ENCODE measurements at regions not wholly inside any gene's neighbourhood (a gene's known extent, or its start where the extent isn't known, plus 50 kb on each side); places are given as distances from the start of the nearest gene placed in this dataset.
A peak's percentile ranks its signal among the peaks of the same experiment; 100 is the strongest.

DNA sequence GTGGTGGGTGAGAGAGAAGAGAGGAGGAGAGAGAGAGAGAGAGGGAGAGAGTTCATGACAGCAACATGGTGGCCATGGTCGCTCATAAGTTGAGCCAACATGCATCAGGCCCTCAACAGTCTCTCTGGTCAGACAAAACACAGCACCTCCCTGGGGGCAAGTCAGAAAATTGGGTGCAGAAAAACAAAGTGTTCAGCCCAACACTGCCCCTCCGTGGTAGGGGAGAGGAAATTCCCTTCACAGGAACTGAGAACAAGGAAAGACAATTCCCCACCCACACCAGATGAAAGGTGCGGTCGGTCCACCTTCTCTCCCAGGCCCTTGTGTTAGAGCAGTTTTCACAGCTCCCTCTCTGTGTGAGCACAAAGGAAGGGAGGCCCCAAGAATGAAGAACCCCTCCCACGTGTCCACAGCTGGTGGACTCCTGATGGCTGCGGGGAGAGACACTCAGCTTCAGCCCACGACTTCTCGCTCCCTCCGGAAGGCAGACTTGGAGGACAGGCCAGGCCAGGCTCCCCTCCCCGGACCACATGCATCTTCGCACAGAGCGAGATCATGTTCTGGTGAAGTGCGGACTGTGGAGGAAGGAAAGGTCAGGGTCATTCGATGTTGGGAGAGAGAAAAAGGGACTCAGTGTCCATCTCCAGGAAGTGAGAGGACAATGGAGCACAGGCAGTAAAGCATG is 181.7 kb downstream of the ANAPC1 start:
- 79% methylated on average over 12 of the region's 14 CpGs for WGBS (ENCODE audit: insufficient coverage)
- Mint-ChIP-seq H3K9me3 (ENCODE audit: insufficient read depth) (no peaks in the 10 kb centered on the region), H3K4me3 (no peak overlapping the region), H3K27ac (no peak overlapping the region), H3K27me3 (peaks cover 5% of the 10 kb centered on the region), H3K4me1 (peaks cover 29% of the 10 kb centered on the region)
- ChIA-PET POLR2A (no interaction called here), CTCF (interaction anchor here (0.8 to 1.3 kb wide), 4 partner anchors 25 to 890 kb away, joined by 3 to 4 read pairs (median 3); partner anchors contain the start of gene BCL2L11)
- Histone ChIP-seq H3K4me3 (ENCODE audit: control extremely low read depth in 1 of 5, extremely low read depth in 1 of 5, insufficient read depth in 1 of 5, low read depth in 2 of 5, low read length in 4 of 5) (no peak overlapping the region), H3K4me2 (replicated peaks; ENCODE audit: low read depth, low read length, poor library complexity, severe bottlenecking) (no peak overlapping the region), H3K4me1 (ENCODE audit: control insufficient read depth in 2 of 2, insufficient read depth in 2 of 2, low read length in 2 of 2) (peaks cover 0 to 17% of the 10 kb centered on the region in 2 donors), H3K27me3 (replicated peaks in 1 of 4; ENCODE audit: control extremely low read depth in 1 of 4, control insufficient read depth in 3 of 4, insufficient read depth in 4 of 4, low read length in 3 of 4) (no peaks in the 10 kb centered on the region), H4K20me1 (ENCODE audit: control insufficient read depth, insufficient read depth, low read length, poor library complexity, severe bottlenecking) (no peaks in the 10 kb centered on the region), H3K9me3 (ENCODE audit: control extremely low read depth in 1 of 3, control insufficient read depth in 2 of 3, insufficient read depth in 1 of 3, low read length in 2 of 3) (peaks cover 0 to 8% (median 0%) of the 10 kb centered on the region in 3 donors), H3K27ac (ENCODE audit: low read length in 2 of 2) (no peak overlapping the region), H3K9ac (ENCODE audit: low read length) (no peak overlapping the region), H3K79me2 (ENCODE audit: control insufficient read depth, insufficient read depth, low read length) (no peaks in the 10 kb centered on the region), H2AFZ (ENCODE audit: insufficient read depth, low read depth, low read length, poor library complexity, severe bottlenecking) (no peak overlapping the region), H3K36me3 (replicated peaks in 1 of 2; ENCODE audit: control extremely low read depth in 1 of 2, control insufficient read depth in 1 of 2, extremely low read depth in 1 of 2, insufficient read depth in 2 of 2, low read length in 1 of 2) (no peaks in the 10 kb centered on the region)
- ATAC-seq (ENCODE audit: low read depth) (no peak), DNase-seq (peak; percentile 54)
- TF ChIP-seq, protein P1, sequence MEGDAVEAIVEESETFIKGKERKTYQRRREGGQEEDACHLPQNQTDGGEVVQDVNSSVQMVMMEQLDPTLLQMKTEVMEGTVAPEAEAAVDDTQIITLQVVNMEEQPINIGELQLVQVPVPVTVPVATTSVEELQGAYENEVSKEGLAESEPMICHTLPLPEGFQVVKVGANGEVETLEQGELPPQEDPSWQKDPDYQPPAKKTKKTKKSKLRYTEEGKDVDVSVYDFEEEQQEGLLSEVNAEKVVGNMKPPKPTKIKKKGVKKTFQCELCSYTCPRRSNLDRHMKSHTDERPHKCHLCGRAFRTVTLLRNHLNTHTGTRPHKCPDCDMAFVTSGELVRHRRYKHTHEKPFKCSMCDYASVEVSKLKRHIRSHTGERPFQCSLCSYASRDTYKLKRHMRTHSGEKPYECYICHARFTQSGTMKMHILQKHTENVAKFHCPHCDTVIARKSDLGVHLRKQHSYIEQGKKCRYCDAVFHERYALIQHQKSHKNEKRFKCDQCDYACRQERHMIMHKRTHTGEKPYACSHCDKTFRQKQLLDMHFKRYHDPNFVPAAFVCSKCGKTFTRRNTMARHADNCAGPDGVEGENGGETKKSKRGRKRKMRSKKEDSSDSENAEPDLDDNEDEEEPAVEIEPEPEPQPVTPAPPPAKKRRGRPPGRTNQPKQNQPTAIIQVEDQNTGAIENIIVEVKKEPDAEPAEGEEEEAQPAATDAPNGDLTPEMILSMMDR (IDR thresholded peaks at IDR 0.05), result peak; percentile 63
- TF ChIP-seq EZH2 (IDR thresholded peaks at IDR 0.05; ENCODE audit: borderline replicate concordance, insufficient read depth, low read depth, low read length, poor library complexity, severe bottlenecking), result no peak
- intact Hi-C loops (cut with micrococcal nuclease), result loop anchor here (1.0 kb wide), 2 partner anchors 585 to 891 kb away; no protein-coding TSS in a partner anchor

- Mint-ChIP-seq H3K27me3 (peaks cover 5% of the 10 kb centered on the region), H3K4me1 (peaks cover 29% of the 10 kb centered on the region), H3K27ac (no peak overlapping the region), H3K4me3 (no peak overlapping the region), H3K9me3 (ENCODE audit: insufficient read depth) (no peaks in the 10 kb centered on the region)
- Histone ChIP-seq H3K36me3 (replicated peaks in 1 of 2; ENCODE audit: control extremely low read depth in 1 of 2, control insufficient read depth in 1 of 2, extremely low read depth in 1 of 2, insufficient read depth in 2 of 2, low read length in 1 of 2) (no peaks in the 10 kb centered on the region), H3K27me3 (replicated peaks in 1 of 4; ENCODE audit: control extremely low read depth in 1 of 4, control insufficient read depth in 3 of 4, insufficient read depth in 4 of 4, low read length in 3 of 4) (no peaks in the 10 kb centered on the region), H3K4me3 (ENCODE audit: control extremely low read depth in 1 of 5, extremely low read depth in 1 of 5, insufficient read depth in 1 of 5, low read depth in 2 of 5, low read length in 4 of 5) (no peak overlapping the region), H3K9me3 (ENCODE audit: control extremely low read depth in 1 of 3, control insufficient read depth in 2 of 3, insufficient read depth in 1 of 3, low read length in 2 of 3) (peaks cover 0 to 8% (median 0%) of the 10 kb centered on the region in 3 donors), H3K79me2 (ENCODE audit: control insufficient read depth, insufficient read depth, low read length) (no peaks in the 10 kb centered on the region), H3K9ac (ENCODE audit: low read length) (no peak overlapping the region), H3K27ac (ENCODE audit: low read length in 2 of 2) (no peak overlapping the region), H3K4me2 (replicated peaks; ENCODE audit: low read depth, low read length, poor library complexity, severe bottlenecking) (no peak overlapping the region), H3K4me1 (ENCODE audit: control insufficient read depth in 2 of 2, insufficient read depth in 2 of 2, low read length in 2 of 2) (peaks cover 0 to 17% of the 10 kb centered on the region in 2 donors), H2AFZ (ENCODE audit: insufficient read depth, low read depth, low read length, poor library complexity, severe bottlenecking) (no peak overlapping the region), H4K20me1 (ENCODE audit: control insufficient read depth, insufficient read depth, low read length, poor library complexity, severe bottlenecking) (no peaks in the 10 kb centered on the region)
- intact Hi-C loops (cut with micrococcal nuclease), result loop anchor here (1.0 kb wide), 2 partner anchors 585 to 891 kb away; no protein-coding TSS in a partner anchor
- TF ChIP-seq, protein P1 (IDR thresholded peaks at IDR 0.05), result no peak
- TF ChIP-seq EZH2 (IDR thresholded peaks at IDR 0.05; ENCODE audit: borderline replicate concordance, insufficient read depth, low read depth, low read length, poor library complexity, severe bottlenecking), result no peak
- WGBS (ENCODE audit: insufficient coverage), result 85% methylated on average over 7 of the region's 7 CpGs
- ATAC-seq (ENCODE audit: low read depth) (no peak), DNase-seq (no peak)
- ChIA-PET POLR2A (no interaction called here), CTCF (interaction anchor here (1.3 kb wide), 1 partner anchor 890 kb away, joined by 4 read pairs; no protein-coding TSS in a partner anchor)
Observed at GRCh38 chr2:111702804-111703196, 181.2 kb downstream of the ANAPC1 start.
